Brain microvascular endothelial cell (primary cell): ENCODE measurements at regions not wholly inside any gene's neighbourhood (a gene's known extent, or its start where the extent isn't known, plus 50 kb on each side); places are given as distances from the start of the nearest gene placed in this dataset.

Experiments
- DNase-seq: peaks from one replicate; pipeline ENCODE4 v3.0.0-alpha.2; 2020
- H3K27ac ChIP-seq: fragments of 250-450 bp; sonication (Bioruptor Pico); 2 replicates; pipeline ENCODE4 v1.5.1; 2020; ENCODE audit warnings: mild to moderate bottlenecking, moderate library complexity
- H3K27me3 ChIP-seq: fragments of 250-450 bp; sonication (Bioruptor Pico); replicated peaks from 2 replicates; pipeline ENCODE4 v1.5.1; 2020; ENCODE audit warnings: mild to moderate bottlenecking
- H3K36me3 ChIP-seq: fragments of 250-450 bp; sonication (Bioruptor Pico); replicated peaks from 2 replicates; pipeline ENCODE4 v1.5.1; 2020; ENCODE audit warnings: mild to moderate bottlenecking
- H3K4me3 ChIP-seq: 2 replicates; pipeline ENCODE4 v1.5.1; 2011; ENCODE audit warnings: low read depth, mild to moderate bottlenecking, control low read depth, low read length, moderate library complexity
- CTCF ChIP-seq: IDR thresholded peaks from 2 replicates; pipeline ENCODE4 v1.5.1; 2011; ENCODE audit warnings: low read depth, mild to moderate bottlenecking, moderate library complexity, low read length, control low read depth, inconsistent platforms; ENCODE audit errors: missing control alignments
- in situ Hi-C: cut with HindIII; loops from 2 replicates; pipeline ENCODE4 v1.10.0; 2017; ENCODE audit warnings: low sequenced_read_pairs, low pct_ligation_motif_present

GRCh38 chr12:90490355-90490754 lies 464.6 kb downstream of the CCER1 start:
- DNase-seq, result no peak
- no peak overlapping the region for H3K27ac ChIP-seq
- H3K36me3 ChIP-seq, result no peaks in the 10 kb centered on the region
- no peaks in the 10 kb centered on the region for H3K27me3 ChIP-seq
- H3K4me3 ChIP-seq, result no peak overlapping the region
- in situ Hi-C loops, result no loop called here
- no peak for TF ChIP-seq CTCF

GRCh38 chr12:90489141-90489540 lies 465.8 kb downstream of the CCER1 start:
- in situ Hi-C loops, result no loop called here
- no peaks in the 10 kb centered on the region for H3K36me3 ChIP-seq
- no peak overlapping the region for H3K27ac ChIP-seq
- no peaks in the 10 kb centered on the region for H3K27me3 ChIP-seq
- H3K4me3 ChIP-seq, result no peak overlapping the region
- no peak for TF ChIP-seq CTCF
- DNase-seq, result peak; percentile 20

GRCh38 chr12:90485560-90485959 lies 469.4 kb downstream of the CCER1 start:
- Histone ChIP-seq H3K36me3 (no peaks in the 10 kb centered on the region), H3K27me3 (no peaks in the 10 kb centered on the region), H3K4me3 (no peak overlapping the region), H3K27ac (no peak overlapping the region)
- no peak for TF ChIP-seq CTCF
- in situ Hi-C loops, result no loop called here
- no peak for DNase-seq

- no peak overlapping the region for H3K27ac ChIP-seq
- no peak for DNase-seq
- no peaks in the 10 kb centered on the region for H3K36me3 ChIP-seq
- in situ Hi-C loops, result no loop called here
- TF ChIP-seq CTCF, result no peak
- no peaks in the 10 kb centered on the region for H3K27me3 ChIP-seq
- no peak overlapping the region for H3K4me3 ChIP-seq
Observed at GRCh38 chr12:90484094-90484493, 470.9 kb downstream of the CCER1 start.

GRCh38 chr12:90481748-90482147 lies 473.2 kb downstream of the CCER1 start:
- Histone ChIP-seq H3K27ac (no peak overlapping the region), H3K4me3 (no peak overlapping the region), H3K36me3 (no peaks in the 10 kb centered on the region), H3K27me3 (no peaks in the 10 kb centered on the region)
- no peak for DNase-seq
- TF ChIP-seq CTCF, result no peak
- in situ Hi-C loops, result no loop called here

- DNase-seq, result no peak
- Histone ChIP-seq H3K27ac (no peak overlapping the region), H3K4me3 (no peak overlapping the region), H3K36me3 (no peaks in the 10 kb centered on the region), H3K27me3 (no peaks in the 10 kb centered on the region)
- no peak for TF ChIP-seq CTCF
- in situ Hi-C loops, result no loop called here
Observed at GRCh38 chr12:90479237-90479636, 475.7 kb downstream of the CCER1 start.
